H1 (cell line): ENCODE measurements at regions not wholly inside any gene's neighbourhood (a gene's known extent, or its start where the extent isn't known, plus 50 kb on each side); places are given as distances from the start of the nearest gene placed in this dataset.

Experiments
- TF ChIP-seq, protein P1 (sequence below): fragments of 300-600 bp; sonication (generic); IDR thresholded peaks from 2 replicates; pipeline ENCODE4 v1.7.1; 2012; ENCODE audit warnings: low read length, moderate library complexity, mild to moderate bottlenecking, inconsistent platforms; ENCODE audit not compliant: insufficient replicate concordance

DNA sequence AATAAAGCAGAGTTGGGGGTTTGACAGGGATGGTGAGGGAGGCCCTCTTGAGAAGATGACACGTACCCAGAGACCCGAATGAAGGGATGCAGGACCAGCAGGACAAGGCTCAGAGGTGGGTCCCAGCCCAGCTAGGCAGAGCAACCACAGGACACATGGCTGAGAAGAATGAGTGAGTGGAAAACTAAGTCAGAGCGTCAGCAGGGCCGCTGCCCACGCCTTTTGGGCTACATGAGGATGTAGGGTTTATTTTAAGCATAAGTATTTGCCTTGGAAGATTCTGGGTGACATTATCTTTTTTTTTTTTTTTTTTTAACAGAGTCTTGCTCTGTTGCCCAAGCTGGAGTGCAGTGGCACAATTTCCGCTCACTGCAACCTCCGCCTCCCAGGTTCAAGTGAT, 176.0 kb downstream of the TMEM132E start (continued):
- TF ChIP-seq, protein P1, sequence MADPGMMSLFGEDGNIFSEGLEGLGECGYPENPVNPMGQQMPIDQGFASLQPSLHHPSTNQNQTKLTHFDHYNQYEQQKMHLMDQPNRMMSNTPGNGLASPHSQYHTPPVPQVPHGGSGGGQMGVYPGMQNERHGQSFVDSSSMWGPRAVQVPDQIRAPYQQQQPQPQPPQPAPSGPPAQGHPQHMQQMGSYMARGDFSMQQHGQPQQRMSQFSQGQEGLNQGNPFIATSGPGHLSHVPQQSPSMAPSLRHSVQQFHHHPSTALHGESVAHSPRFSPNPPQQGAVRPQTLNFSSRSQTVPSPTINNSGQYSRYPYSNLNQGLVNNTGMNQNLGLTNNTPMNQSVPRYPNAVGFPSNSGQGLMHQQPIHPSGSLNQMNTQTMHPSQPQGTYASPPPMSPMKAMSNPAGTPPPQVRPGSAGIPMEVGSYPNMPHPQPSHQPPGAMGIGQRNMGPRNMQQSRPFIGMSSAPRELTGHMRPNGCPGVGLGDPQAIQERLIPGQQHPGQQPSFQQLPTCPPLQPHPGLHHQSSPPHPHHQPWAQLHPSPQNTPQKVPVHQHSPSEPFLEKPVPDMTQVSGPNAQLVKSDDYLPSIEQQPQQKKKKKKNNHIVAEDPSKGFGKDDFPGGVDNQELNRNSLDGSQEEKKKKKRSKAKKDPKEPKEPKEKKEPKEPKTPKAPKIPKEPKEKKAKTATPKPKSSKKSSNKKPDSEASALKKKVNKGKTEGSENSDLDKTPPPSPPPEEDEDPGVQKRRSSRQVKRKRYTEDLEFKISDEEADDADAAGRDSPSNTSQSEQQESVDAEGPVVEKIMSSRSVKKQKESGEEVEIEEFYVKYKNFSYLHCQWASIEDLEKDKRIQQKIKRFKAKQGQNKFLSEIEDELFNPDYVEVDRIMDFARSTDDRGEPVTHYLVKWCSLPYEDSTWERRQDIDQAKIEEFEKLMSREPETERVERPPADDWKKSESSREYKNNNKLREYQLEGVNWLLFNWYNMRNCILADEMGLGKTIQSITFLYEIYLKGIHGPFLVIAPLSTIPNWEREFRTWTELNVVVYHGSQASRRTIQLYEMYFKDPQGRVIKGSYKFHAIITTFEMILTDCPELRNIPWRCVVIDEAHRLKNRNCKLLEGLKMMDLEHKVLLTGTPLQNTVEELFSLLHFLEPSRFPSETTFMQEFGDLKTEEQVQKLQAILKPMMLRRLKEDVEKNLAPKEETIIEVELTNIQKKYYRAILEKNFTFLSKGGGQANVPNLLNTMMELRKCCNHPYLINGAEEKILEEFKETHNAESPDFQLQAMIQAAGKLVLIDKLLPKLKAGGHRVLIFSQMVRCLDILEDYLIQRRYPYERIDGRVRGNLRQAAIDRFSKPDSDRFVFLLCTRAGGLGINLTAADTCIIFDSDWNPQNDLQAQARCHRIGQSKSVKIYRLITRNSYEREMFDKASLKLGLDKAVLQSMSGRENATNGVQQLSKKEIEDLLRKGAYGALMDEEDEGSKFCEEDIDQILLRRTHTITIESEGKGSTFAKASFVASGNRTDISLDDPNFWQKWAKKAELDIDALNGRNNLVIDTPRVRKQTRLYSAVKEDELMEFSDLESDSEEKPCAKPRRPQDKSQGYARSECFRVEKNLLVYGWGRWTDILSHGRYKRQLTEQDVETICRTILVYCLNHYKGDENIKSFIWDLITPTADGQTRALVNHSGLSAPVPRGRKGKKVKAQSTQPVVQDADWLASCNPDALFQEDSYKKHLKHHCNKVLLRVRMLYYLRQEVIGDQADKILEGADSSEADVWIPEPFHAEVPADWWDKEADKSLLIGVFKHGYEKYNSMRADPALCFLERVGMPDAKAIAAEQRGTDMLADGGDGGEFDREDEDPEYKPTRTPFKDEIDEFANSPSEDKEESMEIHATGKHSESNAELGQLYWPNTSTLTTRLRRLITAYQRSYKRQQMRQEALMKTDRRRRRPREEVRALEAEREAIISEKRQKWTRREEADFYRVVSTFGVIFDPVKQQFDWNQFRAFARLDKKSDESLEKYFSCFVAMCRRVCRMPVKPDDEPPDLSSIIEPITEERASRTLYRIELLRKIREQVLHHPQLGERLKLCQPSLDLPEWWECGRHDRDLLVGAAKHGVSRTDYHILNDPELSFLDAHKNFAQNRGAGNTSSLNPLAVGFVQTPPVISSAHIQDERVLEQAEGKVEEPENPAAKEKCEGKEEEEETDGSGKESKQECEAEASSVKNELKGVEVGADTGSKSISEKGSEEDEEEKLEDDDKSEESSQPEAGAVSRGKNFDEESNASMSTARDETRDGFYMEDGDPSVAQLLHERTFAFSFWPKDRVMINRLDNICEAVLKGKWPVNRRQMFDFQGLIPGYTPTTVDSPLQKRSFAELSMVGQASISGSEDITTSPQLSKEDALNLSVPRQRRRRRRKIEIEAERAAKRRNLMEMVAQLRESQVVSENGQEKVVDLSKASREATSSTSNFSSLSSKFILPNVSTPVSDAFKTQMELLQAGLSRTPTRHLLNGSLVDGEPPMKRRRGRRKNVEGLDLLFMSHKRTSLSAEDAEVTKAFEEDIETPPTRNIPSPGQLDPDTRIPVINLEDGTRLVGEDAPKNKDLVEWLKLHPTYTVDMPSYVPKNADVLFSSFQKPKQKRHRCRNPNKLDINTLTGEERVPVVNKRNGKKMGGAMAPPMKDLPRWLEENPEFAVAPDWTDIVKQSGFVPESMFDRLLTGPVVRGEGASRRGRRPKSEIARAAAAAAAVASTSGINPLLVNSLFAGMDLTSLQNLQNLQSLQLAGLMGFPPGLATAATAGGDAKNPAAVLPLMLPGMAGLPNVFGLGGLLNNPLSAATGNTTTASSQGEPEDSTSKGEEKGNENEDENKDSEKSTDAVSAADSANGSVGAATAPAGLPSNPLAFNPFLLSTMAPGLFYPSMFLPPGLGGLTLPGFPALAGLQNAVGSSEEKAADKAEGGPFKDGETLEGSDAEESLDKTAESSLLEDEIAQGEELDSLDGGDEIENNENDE, result no peak
